LNCAP (cell line): ENCODE measurements at regions not wholly inside any gene's neighbourhood (a gene's known extent, or its start where the extent isn't known, plus 50 kb on each side); places are given as distances from the start of the nearest gene placed in this dataset.

Source experiments
- TF ChIP-seq, protein P1 (sequence below): fragments of 450-650 bp; IDR thresholded peaks from 2 replicates; pipeline ENCODE4 v1.5.1; 2017; ENCODE audit warnings: mild to moderate bottlenecking

DNA sequence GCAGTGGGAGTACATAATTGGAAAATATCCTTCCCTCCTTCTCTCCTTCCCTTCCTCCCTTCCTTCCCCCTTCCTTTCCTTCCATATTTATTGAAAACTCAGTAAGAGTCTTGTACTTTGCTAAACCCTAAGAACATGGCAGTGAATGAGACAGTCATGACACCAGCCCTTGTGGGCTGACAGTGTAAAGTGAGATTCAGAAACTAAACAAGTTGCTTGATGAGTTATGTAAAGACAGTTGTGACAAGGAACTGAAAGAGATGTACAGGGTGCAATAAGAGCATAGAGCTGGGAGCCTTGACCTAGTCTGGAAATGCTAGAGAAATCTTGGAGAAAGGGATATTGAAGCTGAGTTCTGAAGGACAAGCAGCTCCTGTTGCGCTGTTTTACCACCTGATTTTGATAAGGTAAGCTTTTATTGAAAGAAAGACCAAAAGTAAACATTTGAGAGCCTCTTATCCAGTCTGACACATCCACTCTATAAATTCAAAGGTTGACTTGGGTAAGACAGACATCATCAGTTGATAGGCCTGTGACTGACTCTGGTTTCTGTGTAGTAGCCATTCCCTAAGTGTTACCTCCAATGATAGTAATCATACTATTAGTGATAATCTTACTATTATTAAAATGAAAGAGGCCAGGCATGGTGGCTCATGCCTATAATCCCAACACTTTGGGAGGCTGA lies 66.5 kb upstream of the SKOR2 start:
- TF ChIP-seq, protein P1, sequence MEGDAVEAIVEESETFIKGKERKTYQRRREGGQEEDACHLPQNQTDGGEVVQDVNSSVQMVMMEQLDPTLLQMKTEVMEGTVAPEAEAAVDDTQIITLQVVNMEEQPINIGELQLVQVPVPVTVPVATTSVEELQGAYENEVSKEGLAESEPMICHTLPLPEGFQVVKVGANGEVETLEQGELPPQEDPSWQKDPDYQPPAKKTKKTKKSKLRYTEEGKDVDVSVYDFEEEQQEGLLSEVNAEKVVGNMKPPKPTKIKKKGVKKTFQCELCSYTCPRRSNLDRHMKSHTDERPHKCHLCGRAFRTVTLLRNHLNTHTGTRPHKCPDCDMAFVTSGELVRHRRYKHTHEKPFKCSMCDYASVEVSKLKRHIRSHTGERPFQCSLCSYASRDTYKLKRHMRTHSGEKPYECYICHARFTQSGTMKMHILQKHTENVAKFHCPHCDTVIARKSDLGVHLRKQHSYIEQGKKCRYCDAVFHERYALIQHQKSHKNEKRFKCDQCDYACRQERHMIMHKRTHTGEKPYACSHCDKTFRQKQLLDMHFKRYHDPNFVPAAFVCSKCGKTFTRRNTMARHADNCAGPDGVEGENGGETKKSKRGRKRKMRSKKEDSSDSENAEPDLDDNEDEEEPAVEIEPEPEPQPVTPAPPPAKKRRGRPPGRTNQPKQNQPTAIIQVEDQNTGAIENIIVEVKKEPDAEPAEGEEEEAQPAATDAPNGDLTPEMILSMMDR: no peak

DNA sequence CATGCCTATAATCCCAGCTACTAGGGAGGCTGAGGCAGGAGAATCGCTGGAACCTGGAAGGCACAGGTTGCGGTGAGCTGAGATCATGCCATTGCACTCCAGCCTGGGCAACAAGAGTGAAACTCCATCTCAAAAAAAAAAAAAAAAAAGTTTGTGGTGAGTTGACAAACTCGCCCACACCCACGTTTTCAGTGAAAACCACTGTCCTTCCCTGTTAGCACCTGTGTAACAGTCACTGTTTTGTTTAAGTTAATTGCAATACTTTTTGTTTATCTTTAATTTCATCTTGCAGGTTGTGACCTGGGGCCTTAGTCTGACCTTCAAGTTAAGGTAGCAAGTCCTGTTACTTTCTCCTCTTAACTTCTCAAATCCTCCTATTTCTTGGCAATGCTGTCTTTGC lies 65.5 kb upstream of the SKOR2 start:
- TF ChIP-seq, protein P1: no peak

DNA sequence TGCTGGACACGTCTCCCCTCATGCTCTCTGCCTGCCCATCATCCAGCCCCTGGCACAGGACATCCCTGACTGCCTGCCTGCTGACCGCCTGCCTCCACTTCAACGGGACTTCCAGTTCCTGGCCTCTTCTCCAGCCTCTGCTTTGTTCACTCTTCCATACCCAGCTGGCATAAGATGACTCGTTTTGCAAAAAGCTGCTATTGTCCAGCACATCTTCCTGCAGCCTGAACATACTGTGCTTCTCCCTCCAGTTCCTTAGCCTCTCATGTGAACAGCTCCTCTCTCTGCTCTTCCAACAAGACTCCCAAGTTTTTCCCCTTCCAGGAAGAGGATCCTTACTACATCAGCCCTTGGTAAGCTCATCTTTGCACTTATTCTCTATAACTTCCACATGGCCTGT lies 62.4 kb upstream of the SKOR2 start:
- TF ChIP-seq, protein P1: no peak

DNA sequence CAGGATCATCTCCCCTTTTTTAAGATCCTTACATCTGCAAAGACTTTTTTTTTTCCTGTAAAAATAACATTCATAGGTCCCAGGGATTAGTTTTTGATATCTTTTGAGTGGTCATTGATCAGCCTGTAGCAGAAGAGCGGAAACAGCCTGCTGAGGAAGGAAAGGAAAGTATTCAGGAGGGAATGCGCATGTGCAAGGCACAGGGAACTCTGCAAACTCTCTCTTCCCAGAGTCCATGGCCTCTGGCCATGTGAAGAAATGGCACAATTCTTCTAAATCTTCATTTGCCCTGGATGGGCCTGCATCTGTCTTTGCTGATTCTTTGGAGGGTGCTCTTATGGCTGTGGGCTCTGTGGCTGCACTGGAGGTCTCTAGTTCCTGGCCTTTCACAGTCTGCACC lies 60.1 kb upstream of the SKOR2 start:
- TF ChIP-seq, protein P1: no peak
